EL (cell line): ENCODE measurements at regions not wholly inside any gene's neighbourhood (a gene's known extent, or its start where the extent isn't known, plus 50 kb on each side); places are given as distances from the start of the nearest gene placed in this dataset.

ENCODE experiments used
- DNase-seq: peaks from one replicate; pipeline ENCODE4 v3.0.0-alpha.2; 2016

- no peak for DNase-seq
Observed at GRCh38 chr6:53412751-53413150, 64.0 kb upstream of the ELOVL5 start.

- no peak for DNase-seq
Observed at GRCh38 chr6:53412021-53412715, 63.4 kb upstream of the ELOVL5 start.

GRCh38 chr6:53411451-53411850 is 62.7 kb upstream of the ELOVL5 start:
- DNase-seq = peak; percentile 66

DNA sequence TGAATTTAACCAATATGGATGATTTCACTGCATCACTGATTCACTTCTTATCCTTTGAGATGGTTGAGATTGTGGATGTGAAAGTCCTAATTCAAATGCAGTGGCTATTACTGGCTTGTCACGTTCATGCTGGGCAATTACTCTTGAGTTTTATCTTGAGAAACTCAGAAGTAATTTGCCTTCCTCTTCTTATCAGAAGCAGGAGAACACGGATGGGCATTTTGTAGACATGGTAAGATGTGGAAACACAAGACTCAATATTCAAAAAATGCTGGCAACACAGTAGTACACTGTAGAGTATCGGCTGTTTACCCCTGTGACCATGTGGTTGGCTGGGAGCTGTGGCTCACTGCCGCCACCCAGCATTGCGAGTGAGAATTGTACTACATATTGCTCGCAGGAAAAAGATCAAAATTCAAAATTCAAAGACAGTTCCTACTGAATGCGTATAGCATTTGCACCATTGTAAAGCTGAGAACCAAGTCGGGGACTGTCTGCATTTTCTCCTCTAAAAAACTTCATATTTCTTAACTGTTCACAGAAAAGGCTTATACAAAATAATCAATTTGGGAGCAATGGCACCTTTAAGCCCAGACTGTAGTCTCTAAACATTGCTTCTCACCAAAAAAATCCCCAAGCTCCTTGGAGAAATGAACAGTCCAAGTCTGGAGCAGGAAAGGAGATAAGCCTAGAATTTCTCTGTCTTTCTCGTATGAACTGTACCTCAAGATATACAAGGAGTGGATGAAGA is 61.9 kb upstream of the ELOVL5 start:
- DNase-seq = peak; percentile 14

- no peak for DNase-seq
Observed at GRCh38 chr6:53408826-53409225, 60.1 kb upstream of the ELOVL5 start.

- no peak for DNase-seq
Observed at GRCh38 chr6:53399027-53399344, 50.2 kb upstream of the ELOVL5 start.

- DNase-seq = no peak
Observed at GRCh38 chr6:53398247-53399026, 49.7 kb upstream of the ELOVL5 start.
